HCT116 (cell line): ENCODE measurements at regions not wholly inside any gene's neighbourhood (a gene's known extent, or its start where the extent isn't known, plus 50 kb on each side); places are given as distances from the start of the nearest gene placed in this dataset.

Source experiments
- ATAC-seq: fragments of 200-7000 bp; cut with Tn5 transposase; 2 replicates; pipeline ENCODE4 v1.9.1; 2020; ENCODE audit warnings: mild to moderate bottlenecking, moderate library complexity
- BruUV-seq: library from RNA; stranded (reverse); fragments of 400-500 nt; replicated peaks from 2 replicates; lab custom pipeline; 2021; lab: Mats Ljungman, UMichigan
- CTCF ChIA-PET: fragments of 300-600 bp; sonication (Branson Sonifier 250); formaldehyde crosslinking; loops from one replicate; lab custom pipeline; 2021; ENCODE audit warnings: antibody characterized with exemption; lab: Charles Lee
- POLR2A ChIA-PET: fragments of 300-600, 350-600 bp; sonication (Branson Sonifier 250); formaldehyde crosslinking; loops from one replicate; lab custom pipeline; 2021; ENCODE audit warnings: antibody characterized with exemption; lab: Charles Lee
- RAD21 ChIA-PET, 2 experiments: fragments of 300-600 bp; sonication (Branson Sonifier 250); formaldehyde crosslinking; loops; one replicate each; lab custom pipeline; 2023; ENCODE audit warnings: low total read pairs in 2 of 2; ENCODE audit not compliant: uncharacterized antibody in 2 of 2, unreplicated experiment in 2 of 2, low non-redundant PET in 1 of 2; lab: Charles Lee
- DNase-seq: peaks from one replicate; pipeline ENCODE4 v3.0.0-alpha.2; 2010; ENCODE audit warnings: low read depth, low spot score
- H2AFZ ChIP-seq: fragments of 200-600 bp; shearing (Covaris generic), sonication (generic); 2 replicates; pipeline ENCODE4 v1.6.1; 2017; ENCODE audit warnings: low read depth, mixed run types, mixed read lengths, antibody characterized with exemption, low read length; ENCODE audit not compliant: poor library complexity, severe bottlenecking
- H3K27ac ChIP-seq: 2 replicates; pipeline ENCODE4 v1.5.1; 2012; ENCODE audit warnings: low read depth, low read length
- H3K27me3 ChIP-seq: fragments of 200-600 bp; sonication (generic); 2 replicates; pipeline ENCODE4 v1.6.1; 2016; ENCODE audit warnings: mixed run types, low read length, mixed read lengths; ENCODE audit not compliant: insufficient read depth
- H3K36me3 ChIP-seq, 2 experiments: fragments of 200-500 bp in 1 of 2; fragments of 200-600 bp in 1 of 2; sonication (Bioruptor generic) in 1 of 2; sonication (generic) in 1 of 2; 2 replicates each; pipeline versions ENCODE4 v1.5.1 to v1.6.1; 2014 to 2016; ENCODE audit warnings: low read length in 2 of 2, inconsistent platforms in 1 of 2, mixed read lengths in 1 of 2, mixed run types in 1 of 2; ENCODE audit not compliant: insufficient read depth in 2 of 2, control insufficient read depth in 1 of 2
- H3K4me1 ChIP-seq, 2 experiments: fragments of 200-600 bp in 1 of 2; sonication (generic) in 1 of 2; 2 replicates each; pipeline versions ENCODE4 v1.5.1 to v1.6.1; 2012 to 2017; ENCODE audit warnings: low read length in 2 of 2, inconsistent platforms in 1 of 2, mild to moderate bottlenecking in 1 of 2, mixed read lengths in 1 of 2, mixed run types in 1 of 2, moderate library complexity in 1 of 2; ENCODE audit not compliant: insufficient read depth in 2 of 2, control insufficient read depth in 1 of 2
- H3K4me2 ChIP-seq: fragments of 200-600 bp; sonication (generic); 2 replicates; pipeline ENCODE4 v1.6.1; 2017; ENCODE audit warnings: mixed run types, low read length, mixed read lengths
- H3K4me3 ChIP-seq, 2 experiments: fragments of 200-600 bp in 1 of 2; sonication (generic) in 1 of 2; replicated peaks in 1 of 2; 2 replicates each; pipeline ENCODE4 v1.5.1; 2011 to 2016; ENCODE audit warnings: low read length in 2 of 2, control low read depth in 1 of 2, low read depth in 1 of 2, mild to moderate bottlenecking in 1 of 2, mixed read lengths in 1 of 2, mixed run types in 1 of 2
- H3K79me2 ChIP-seq: fragments of 200-600 bp; sonication (generic); 2 replicates; pipeline ENCODE4 v1.6.1; 2017; ENCODE audit warnings: mild to moderate bottlenecking, mixed run types, low read length, moderate library complexity, mixed read lengths; ENCODE audit not compliant: insufficient read depth
- H3K9ac ChIP-seq: fragments of 200-600 bp; sonication (generic); 2 replicates; pipeline ENCODE4 v1.6.1; 2016; ENCODE audit warnings: low read length, mixed read lengths
- H3K9me2 ChIP-seq: fragments of 200-600 bp; sonication (generic), shearing (Covaris generic); 2 replicates; pipeline ENCODE4 v1.6.1; 2017; ENCODE audit warnings: mixed run types, mild to moderate bottlenecking, moderate library complexity; ENCODE audit not compliant: insufficient read depth
- H3K9me3 ChIP-seq, 2 experiments: fragments of 200-500 bp in 1 of 2; fragments of 200-600 bp in 1 of 2; sonication (Bioruptor generic) in 1 of 2; sonication (generic) in 1 of 2; 2 replicates each; pipeline ENCODE4 v1.6.1; 2014 to 2017; ENCODE audit warnings: low read length in 2 of 2, mixed read lengths in 2 of 2, inconsistent platforms in 1 of 2, low read depth in 1 of 2, mild to moderate bottlenecking in 1 of 2, mixed run types in 1 of 2, moderate library complexity in 1 of 2; ENCODE audit not compliant: control insufficient read depth in 1 of 2, insufficient read depth in 1 of 2
- H4K20me1 ChIP-seq: fragments of 200-600 bp; sonication (generic), shearing (Covaris generic); 2 replicates; pipeline ENCODE4 v1.6.1; 2017; ENCODE audit warnings: mixed run types, mild to moderate bottlenecking, moderate library complexity; ENCODE audit not compliant: insufficient read depth
- ATF3 ChIP-seq: IDR thresholded peaks from 2 replicates; pipeline ENCODE4 v1.6.1; 2012
- CBX3 ChIP-seq: IDR thresholded peaks from 2 replicates; pipeline ENCODE4 v1.6.1; 2012; ENCODE audit warnings: low read depth
- CEBPB ChIP-seq: IDR thresholded peaks from 2 replicates; pipeline ENCODE4 v1.6.1; 2012; ENCODE audit warnings: low read depth
- EGR1 ChIP-seq: IDR thresholded peaks from 2 replicates; pipeline ENCODE4 v1.6.1; 2012; ENCODE audit warnings: low read depth
- ELF1 ChIP-seq: IDR thresholded peaks from 2 replicates; pipeline ENCODE4 v1.6.1; 2012; ENCODE audit warnings: low read depth, borderline replicate concordance
- EZH2 ChIP-seq: fragments of 200-600 bp; sonication (generic); IDR thresholded peaks from 2 replicates; pipeline ENCODE4 v1.6.1; 2017; ENCODE audit warnings: antibody characterized with exemption, mixed run types
- FOSL1 ChIP-seq: IDR thresholded peaks from 2 replicates; pipeline ENCODE4 v1.6.1; 2012; ENCODE audit warnings: low read depth
- RAD21 ChIP-seq: IDR thresholded peaks from 2 replicates; pipeline ENCODE4 v1.6.1; 2012; ENCODE audit warnings: low read depth, mild to moderate bottlenecking
- REST ChIP-seq: IDR thresholded peaks from 2 replicates; pipeline ENCODE4 v1.6.1; 2012; ENCODE audit warnings: low read depth
- SIN3A ChIP-seq: IDR thresholded peaks from 2 replicates; pipeline ENCODE4 v1.6.1; 2012; ENCODE audit warnings: low read depth
- SP1 ChIP-seq: IDR thresholded peaks from 2 replicates; pipeline ENCODE4 v1.6.1; 2012; ENCODE audit warnings: low read depth
- TCF7L2 ChIP-seq: IDR thresholded peaks from 2 replicates; pipeline ENCODE4 v1.7.0; 2011; ENCODE audit warnings: borderline replicate concordance, inconsistent platforms; ENCODE audit not compliant: insufficient read depth, insufficient read length; ENCODE audit errors: extremely low read depth
- YY1 ChIP-seq: IDR thresholded peaks from 2 replicates; pipeline ENCODE4 v1.6.1; 2011; ENCODE audit warnings: low read length, low read depth, moderate library complexity, mild to moderate bottlenecking; ENCODE audit not compliant: insufficient replicate concordance; ENCODE audit errors: extremely low read depth
- intact Hi-C: fragments of 100-400 bp; cut with micrococcal nuclease; formaldehyde crosslinking; loops from 2 replicates; pipeline ENCODE4 v1.10.0; 2022

- intact Hi-C loops: no loop called here
- CTCF ChIA-PET: no interaction called here
- Histone ChIP-seq H3K4me1 (no peaks in the 10 kb centered on the region), H4K20me1 (no peaks in the 10 kb centered on the region), H2AFZ (no peak overlapping the region), H3K4me2 (no peak overlapping the region), H3K79me2 (no peaks in the 10 kb centered on the region), H3K9me3 (peaks cover 12 to 18% of the 10 kb centered on the region in 2 experiments; a peak in 2 of 4 replicates), H3K4me3 (no peak overlapping the region), H3K9ac (no peak overlapping the region), H3K27me3 (no peaks in the 10 kb centered on the region), H3K27ac (no peak overlapping the region), H3K36me3 (no peaks in the 10 kb centered on the region), H3K9me2 (no peaks in the 10 kb centered on the region)
- DNase-seq: no peak
- POLR2A ChIA-PET: no interaction called here
- ATAC-seq: no peak
- RAD21 ChIA-PET: no interaction called here
- no peak for TF ChIP-seq TCF7L2
- no peak for TF ChIP-seq RAD21
- no peak for TF ChIP-seq YY1
- BruUV-seq: no TSS peak
These were observed 575.1 kb downstream of the EPHA3 start for GRCh38 chr3:89682556-89682955.

GRCh38 chr3:89685731-89686130, 578.3 kb downstream of the EPHA3 start:
- ATAC-seq (no peak), DNase-seq (no peak)
- POLR2A ChIA-PET: no interaction called here
- H3K9me2 ChIP-seq: no peaks in the 10 kb centered on the region
- H3K79me2 ChIP-seq: no peaks in the 10 kb centered on the region
- intact Hi-C loops: no loop called here
- CTCF ChIA-PET: no interaction called here
- H3K27me3 ChIP-seq: no peaks in the 10 kb centered on the region
- no TSS peak for BruUV-seq
- H3K27ac ChIP-seq: no peak overlapping the region
- no peak overlapping the region for H3K9ac ChIP-seq
- H4K20me1 ChIP-seq: no peaks in the 10 kb centered on the region
- peaks cover 11 to 14% of the 10 kb centered on the region in 2 experiments; a peak in 3 of 4 replicates for H3K9me3 ChIP-seq
- no peak overlapping the region for H3K4me2 ChIP-seq
- no peaks in the 10 kb centered on the region for H3K4me1 ChIP-seq
- no peaks in the 10 kb centered on the region for H3K36me3 ChIP-seq
- RAD21 ChIA-PET: no interaction called here
- H2AFZ ChIP-seq: no peak overlapping the region
- no peak overlapping the region for H3K4me3 ChIP-seq
- TF ChIP-seq ATF3 (no peak), SP1 (no peak), ELF1 (no peak), EZH2 (no peak), EGR1 (no peak), FOSL1 (no peak), SIN3A (no peak), REST (no peak), CEBPB (no peak), CBX3 (no peak)
